ENCODE measurements at regions not wholly inside any gene's neighbourhood (a gene's known extent, or its start where the extent isn't known, plus 50 kb on each side); places are given as distances from the start of the nearest gene placed in this dataset.

DNA sequence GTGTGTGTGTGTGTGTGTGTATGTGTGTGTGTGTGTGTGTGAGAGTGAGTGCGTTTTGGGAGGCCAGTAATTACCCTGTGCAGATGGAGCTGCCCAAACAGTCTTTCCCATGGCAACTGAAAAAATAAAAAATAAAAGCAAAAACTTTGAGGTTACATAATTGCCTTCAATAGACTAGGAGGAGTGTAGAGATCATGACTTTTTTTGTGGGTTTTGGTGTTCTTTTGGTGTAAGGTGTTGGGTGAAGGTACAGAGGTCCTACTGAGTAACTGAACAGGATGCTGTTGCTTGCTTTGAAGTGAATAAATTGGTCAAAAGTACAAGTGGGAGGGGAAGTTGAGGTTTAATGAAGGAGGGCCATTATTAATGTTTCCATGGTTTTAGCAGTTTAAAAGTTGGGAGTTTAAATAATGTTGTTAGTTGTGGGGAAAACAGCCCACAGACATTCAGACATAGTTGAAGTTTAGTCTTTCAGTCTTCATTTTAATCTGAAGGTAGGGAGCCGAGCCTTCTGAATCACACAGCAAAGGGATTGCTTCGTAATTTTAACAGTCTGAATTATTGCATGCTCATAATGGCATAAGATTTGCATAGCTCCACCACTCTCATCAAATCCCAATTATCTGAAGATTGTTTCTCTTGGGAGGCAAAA is 251.4 kb downstream of the PRL start:
- H3K4me3 ChIP-seq (ENCODE audit: low read depth, low read length) = no peak overlapping the region

DNA sequence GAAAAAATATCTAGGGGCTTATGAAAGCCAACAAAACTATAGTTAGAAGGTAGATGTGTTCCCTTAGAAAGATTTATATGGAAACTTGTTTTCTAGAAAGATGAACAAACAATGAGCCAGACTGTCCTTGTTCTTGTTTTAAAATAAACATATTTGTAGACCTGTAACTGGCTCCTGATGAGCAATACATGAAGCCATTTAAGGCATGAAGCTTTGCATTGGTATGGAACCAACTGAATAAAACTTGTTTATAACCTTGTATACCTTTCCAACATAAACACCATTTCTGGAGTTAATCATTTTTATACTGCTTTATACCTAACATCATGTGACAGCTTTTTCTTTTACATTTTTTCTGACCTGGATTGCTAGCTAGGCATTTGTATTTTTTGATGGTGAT is 247.8 kb downstream of the PRL start:
- H3K4me3 ChIP-seq (ENCODE audit: low read depth, low read length) = no peak overlapping the region

DNA sequence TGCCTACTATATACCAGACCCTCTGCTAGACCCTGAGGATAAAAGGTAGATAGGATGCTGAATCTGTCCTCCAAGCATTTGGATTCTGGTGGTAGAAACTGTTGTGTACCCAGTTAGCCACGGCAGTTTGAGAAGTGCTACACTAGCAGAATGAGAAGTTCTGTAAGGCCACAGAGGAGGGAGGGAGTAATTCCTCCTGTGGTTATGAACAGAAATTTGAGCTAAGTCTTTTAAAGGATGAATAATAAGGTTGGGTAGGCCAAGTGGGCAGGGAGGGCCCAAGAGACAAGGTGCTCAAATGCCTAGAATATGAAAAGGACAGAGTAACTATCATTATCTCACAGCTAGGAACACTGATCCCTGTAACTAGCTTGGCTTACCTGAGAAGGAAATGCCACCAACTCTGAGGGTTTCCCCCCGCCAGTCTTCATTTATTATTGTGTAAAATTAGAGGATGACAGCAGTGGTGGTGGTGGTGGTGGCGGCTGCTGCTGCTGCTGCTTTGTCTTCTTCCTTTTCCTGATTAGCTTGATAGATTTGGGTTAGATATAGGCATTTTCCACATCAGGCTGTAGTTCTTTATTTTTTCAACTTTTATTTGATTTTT is 243.3 kb downstream of the PRL start:
- H3K4me3 ChIP-seq (ENCODE audit: low read depth, low read length) = no peak overlapping the region

DNA sequence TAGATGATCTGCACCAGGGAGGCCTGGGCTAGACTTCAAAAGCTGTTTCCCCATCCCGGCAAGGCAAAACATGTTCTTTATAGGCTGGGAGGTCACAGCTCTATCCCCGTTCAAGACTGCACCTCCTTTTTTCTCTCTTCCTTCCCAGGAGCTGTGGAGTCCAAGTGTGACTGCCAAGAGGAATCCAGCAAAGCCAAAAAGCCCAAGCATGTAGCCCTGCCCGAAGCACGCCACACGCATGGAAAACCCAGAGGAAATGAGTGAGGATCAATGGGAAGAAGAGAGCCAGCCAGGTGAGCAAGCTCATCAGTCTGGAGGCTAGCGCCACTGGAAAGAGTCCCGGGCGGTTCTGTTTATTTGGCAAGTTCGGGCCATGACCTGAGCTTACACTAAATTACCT is 240.4 kb downstream of the PRL start:
- no peak overlapping the region for H3K4me3 ChIP-seq (ENCODE audit: low read depth, low read length)

DNA sequence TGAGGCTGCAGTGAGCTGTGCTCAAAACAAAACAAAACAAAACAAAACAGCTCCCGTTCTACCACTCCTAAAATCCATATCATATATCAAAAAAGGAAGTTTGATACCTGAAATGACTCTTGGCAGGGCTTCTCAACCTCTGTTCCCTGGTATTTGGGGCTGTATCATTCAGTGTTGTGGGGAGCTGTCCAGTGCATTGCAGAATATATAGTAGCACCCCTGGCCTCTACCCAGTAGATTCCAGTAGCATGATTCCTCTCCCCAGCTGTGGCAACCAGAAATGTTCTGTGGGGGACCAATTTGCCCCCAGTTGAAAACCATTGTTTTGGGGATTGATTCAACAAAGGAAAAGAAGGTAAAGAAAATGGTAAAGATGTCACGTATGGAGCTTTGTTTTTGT is 238.9 kb downstream of the PRL start:
- no peak overlapping the region for H3K4me3 ChIP-seq (ENCODE audit: low read depth, low read length)

DNA sequence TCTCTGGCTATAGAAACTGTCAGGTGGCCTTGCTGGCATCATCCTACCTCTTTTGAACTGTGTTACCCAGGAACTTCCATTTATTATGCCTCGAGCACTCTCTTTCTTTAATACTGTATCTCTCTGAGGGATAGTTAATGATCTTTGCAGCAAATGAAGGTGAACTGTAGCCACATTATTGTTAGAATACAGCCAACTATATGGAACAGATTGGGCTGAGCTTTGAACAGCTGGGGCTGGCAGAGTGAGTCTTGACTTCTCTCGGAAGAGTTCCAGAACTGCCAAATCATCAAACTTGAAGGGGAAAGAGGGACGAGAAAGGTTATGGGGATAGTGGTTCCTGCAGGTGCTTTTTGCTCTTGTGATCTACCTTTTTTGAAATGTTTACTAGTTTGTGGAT is 237.7 kb downstream of the PRL start:
- no peak overlapping the region for H3K4me3 ChIP-seq (ENCODE audit: low read depth, low read length)

DNA sequence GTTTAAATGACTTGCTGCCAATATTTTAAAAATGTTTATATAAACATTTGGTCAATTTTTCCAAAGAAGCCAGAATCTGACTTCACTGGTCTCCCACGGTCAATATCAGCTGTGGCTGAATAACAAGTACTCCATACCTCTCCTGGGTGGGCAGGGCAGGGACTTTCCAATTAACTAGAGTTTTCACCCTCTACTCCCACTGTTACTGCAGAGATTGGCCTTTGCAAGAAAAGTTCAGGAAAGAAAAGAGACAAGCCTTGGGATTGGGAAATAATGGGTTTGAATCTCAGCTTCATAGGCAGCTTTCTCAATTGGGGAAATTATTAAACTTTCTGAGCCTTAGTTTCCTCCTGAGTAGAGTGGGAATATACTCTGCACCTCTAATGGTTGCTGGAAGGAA is 236.9 kb downstream of the PRL start:
- no peak overlapping the region for H3K4me3 ChIP-seq (ENCODE audit: low read depth, low read length)

DNA sequence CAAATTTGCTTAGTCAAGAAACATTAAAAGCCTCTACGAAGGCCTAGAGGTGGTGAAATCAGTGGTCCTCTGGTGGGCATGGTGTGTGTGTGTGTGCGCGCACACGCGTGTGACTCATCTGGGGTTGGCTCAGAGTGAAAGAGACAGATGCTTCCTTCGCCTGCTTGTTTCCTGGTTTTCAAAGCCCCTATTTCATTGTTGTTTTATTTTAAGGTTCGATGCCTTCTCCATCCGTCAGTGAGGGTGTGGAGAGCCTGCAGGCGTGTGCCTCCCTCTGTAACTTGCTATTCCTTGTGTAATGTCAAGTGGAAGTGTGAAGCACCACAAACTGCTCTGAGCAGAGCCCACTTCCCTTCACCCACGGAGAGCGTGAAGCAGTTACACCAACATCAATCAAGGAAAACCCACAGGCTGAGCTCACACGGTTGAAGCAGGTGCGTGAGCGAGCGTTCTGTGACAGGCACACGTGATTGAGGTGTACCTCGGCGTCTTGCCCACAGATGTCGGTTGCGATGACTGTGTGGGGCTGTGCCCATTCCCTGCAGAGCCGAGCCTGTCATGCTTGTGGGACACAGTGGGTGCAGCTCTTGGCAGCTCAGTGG is 233.9 kb downstream of the PRL start:
- H3K4me3 ChIP-seq (ENCODE audit: low read depth, low read length) = no peak overlapping the region

DNA sequence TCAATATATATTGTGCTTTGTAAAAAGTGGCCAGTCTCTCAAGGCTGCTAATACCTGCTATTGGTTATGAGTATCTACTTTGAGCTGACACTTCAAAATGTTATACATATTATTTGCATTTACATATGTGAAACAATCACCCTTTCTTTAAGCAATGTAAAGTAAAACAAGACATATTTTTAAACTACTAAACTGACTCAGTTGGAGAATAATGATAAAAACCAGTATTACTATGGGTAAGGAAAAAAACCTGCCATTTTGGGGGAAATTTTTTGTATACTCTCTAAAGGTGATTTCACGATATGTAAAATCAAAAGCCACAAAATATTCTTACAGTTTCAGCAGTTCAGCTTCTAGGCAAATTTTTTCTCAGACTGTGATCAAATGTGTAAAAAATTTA is 232.3 kb downstream of the PRL start:
- H3K4me3 ChIP-seq (ENCODE audit: low read depth, low read length) = no peak overlapping the region

DNA sequence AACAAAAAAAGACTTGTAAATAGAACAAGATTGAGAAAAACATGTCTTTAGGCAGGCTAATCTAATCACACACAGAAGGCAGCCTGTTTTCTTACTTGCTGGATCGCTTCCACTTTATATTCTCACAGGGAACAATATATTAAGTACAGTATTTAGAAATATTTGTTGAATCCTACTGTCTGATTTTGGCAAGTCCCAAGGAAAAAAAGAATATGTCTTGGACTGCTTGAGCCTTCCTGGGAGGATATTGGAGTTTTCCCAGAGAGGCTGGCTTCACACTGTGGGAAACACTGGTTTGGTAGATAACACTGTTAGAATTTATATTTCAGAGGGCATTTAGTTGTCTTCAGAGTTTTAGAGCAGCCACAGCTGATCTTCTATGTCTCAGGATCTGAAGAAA is 229.7 kb downstream of the PRL start:
- no peak overlapping the region for H3K4me3 ChIP-seq (ENCODE audit: low read depth, low read length)

DNA sequence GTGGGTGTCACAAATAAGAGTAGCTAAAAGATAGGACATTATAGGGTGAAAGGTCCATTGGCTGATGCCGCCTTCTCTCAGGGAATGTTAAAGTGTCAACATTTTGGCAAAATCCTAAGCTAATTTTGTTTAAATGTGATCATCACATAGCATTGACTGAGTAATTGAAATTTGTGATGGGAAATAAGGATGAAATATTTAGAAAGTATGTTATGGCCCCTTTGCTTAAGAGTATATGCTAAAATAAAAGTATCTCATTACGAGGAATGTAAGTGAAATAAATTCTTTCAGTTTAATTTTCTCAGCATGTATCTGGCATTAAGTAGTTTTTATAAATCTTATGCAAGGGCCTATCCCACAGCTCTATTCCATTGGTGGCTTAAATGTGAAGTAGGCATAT is 229.2 kb downstream of the PRL start:
- H3K4me3 ChIP-seq (ENCODE audit: low read depth, low read length) = no peak overlapping the region

DNA sequence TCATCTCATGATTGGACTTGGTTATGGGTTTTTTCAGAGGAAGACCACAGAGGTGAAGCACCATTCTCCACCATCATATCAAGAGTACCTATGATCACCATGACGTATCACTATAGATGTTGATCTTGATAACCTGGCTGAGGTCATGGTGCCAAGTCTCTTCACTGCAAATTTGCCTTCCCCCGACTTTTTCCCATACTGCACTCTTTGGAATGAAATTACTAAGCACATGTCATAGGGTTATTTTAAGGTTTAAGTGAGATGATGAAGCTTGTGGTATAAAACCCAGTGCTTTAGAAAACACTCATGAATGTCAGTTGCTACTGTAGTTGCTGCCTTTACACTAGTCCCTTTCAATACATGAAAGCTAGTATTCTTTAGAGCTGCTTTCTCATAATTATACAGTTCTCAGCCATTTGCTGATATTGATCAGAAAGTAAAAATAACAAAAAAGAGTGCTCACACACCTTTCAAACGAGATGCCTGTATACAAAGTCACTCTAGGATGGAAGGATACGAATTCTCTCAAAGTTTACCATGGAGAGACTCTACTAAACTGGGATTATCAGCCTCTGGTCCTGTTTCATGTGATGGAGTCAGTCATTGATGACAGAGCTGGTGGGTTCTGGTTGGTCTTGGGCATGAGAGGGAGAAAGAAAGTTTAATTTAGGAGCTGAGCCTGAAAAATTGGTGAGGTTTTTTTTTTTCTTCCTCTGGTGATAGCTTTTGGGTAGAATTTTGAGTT is 228.1 kb downstream of the PRL start:
- H3K4me3 ChIP-seq (ENCODE audit: low read depth, low read length) = no peak overlapping the region

DNA sequence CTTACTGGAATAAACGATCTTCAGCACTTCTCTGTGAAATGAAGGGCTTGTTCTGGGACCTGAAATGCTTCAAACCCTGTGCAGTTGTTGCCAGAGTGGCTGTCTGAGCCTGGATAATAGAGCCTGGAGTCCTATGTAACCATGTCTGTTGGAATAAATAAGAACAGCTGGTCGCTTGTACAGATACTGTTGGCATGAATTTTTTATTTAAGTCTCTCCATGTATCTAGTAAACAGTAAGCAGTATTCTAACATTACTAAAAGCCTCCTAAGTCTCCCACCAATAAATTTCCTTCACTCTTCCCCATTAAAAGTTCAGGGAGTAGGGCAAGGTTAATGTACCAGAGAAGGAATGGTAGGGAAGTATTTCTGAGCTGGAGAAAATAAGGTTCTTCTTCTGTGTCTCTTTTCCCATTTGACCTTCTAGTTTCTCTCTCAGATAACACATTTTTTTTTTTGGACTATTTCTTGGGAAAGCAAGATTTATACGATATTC is 227.5 kb downstream of the PRL start:
- H3K4me3 ChIP-seq (ENCODE audit: low read depth, low read length) = no peak overlapping the region

DNA sequence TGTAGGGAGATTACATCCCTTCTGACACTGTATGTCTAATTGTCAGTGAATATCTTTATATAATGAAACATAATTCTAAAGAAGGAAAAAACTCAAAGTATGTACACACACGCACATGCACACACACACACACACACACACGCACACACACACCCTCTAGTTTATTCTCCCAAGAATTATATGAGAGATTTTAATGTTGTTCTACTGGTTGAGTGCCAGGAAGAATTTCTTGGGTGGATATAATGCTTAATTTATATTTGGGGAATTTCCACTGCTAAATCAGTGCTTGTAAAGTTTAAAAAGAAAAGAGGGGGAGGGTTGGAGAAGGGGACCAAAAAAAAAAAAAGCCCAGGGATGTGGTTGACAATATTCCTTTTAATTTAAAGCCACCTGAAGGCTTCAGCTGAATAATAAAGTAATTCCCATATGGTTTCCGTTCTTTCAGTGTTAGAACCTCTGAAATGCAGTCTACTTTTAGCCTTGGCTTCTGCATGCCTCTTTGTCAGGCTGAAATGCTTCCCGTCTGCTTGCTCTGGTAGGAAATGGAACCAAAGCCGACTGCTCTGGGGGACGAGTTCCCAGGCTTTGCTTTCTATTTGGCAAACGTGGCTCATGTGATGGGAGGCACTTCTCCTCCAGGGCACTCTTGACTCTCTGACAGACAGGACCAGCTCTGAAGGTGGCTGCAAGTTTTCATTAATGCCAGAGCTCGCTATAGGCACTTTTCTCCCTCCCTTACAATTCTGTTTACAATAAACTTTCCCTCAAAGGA is 225.4 kb downstream of the PRL start:
- H3K4me3 ChIP-seq (ENCODE audit: low read depth, low read length) = no peak overlapping the region

DNA sequence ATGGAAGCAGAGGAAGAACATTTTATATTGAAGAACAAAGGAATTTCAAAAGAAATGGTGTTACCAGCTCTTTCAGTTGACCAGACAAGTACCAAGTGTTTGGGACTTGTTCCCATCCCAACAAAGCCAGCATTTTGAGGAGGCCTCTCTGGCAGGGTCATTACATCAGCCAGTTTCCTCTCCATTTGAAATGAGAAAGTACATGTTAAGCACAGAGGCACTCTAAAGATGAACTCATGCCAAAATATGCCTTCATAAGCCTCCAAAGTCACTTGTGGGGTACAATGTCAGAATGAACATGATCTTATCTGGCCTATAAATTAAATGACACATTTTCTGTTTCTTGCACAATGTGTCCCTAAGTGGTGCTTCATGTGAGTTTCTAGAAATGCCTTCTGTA is 223.9 kb downstream of the PRL start:
- no peak overlapping the region for H3K4me3 ChIP-seq (ENCODE audit: low read depth, low read length)

DNA sequence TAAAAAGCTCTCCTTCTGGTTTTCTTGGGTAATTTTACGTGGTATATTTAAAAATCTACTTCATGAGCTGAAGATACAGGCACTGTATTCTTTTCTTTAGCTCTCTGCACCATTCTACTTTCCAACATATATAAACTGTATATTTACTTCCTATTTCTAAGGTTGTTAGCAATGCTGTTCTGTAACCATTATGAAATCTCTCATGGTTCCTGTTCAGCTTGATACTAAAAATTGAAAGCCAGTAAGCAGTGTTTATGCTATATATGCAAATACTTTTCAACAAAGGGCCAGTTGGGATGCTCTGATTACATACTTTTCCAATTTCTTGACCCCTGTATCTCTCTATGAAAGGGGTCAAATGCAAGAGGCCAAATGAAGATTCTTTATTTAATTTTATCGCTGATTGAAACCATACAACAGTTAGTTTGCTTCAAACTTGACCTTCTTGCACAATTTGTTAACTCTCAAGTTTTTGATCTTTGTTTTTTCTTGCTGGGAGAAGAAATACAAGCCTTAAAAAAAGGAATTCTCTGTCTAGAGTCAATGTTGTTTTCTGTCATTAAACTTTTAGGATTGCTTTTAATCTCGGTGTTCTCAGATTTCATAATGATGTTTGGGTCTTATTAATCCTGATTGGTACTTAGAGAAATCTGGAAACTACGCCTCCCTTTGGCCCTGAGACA is 223.2 kb downstream of the PRL start:
- H3K4me3 ChIP-seq (ENCODE audit: low read depth, low read length) = no peak overlapping the region

DNA sequence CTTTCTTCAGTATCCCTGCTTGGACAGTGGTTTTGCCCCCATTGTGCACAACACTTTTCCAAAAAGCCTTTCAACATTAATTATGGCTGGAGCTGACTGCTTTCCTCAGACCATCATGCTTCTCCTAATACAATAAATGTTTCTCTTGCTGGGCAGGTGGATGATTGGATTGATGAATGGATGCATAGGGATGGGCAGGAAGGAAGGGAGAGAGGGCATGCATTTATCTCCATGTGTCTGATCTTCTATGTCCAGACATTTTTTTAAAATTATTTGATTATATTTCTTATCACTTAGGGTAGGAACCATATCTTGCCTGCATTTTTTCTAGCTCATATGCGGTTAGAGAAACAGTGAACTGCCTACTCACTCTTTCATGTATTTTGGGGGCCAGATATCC is 218.5 kb downstream of the PRL start:
- no peak overlapping the region for H3K4me3 ChIP-seq (ENCODE audit: low read depth, low read length)

DNA sequence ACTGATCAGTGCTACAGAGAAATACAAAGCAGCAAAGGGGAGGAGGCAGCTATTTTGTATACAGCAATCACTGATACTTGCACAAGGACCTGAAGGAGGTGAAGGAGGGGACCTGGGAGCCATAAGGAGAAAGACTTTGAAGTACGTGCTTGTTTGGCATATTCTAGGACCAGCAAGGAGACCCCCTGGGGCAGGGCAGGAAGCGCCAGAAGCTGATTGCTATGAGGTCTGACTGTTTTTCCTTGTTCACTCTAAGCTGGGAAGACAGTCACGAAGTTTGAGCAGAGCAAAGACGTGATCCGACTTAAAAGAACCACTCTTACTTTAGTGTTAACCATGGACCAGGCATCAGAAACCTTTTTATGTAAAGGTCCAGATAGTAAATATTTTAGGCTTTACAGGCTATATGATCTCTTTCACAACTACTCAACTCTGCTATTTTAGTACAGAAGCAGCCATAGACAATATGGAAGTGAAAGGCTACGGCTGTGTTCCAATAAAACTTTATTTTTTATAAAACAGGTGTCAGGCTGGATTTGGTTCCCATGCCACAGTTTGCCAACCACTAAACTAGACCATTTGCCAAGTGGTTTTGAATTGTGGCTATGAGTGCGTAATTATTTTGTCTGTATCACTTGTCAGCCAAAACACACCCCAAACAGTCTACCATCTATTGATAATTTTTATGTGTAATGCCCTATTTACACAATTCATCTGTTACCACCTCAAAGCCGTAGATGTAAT is 217.9 kb downstream of the PRL start:
- no peak overlapping the region for H3K4me3 ChIP-seq (ENCODE audit: low read depth, low read length)

DNA sequence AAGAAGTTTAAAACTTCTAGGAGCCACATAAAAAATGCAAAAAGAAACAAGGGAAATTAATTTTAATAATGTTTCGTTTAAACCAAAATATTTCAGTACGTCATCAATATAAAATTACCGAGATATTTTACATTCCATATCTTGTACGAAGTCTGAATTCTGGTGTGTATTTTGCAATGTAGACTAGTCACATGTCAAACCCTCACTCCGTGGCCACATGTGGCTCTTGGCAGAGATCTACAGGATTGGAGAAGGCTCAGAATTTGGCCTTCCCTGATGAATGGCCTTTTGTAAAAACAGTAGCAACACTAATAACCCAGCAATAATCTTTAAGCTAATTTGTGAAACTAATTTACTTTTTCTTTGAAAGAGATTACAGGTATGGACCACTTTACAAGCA is 217.1 kb downstream of the PRL start:
- H3K4me3 ChIP-seq (ENCODE audit: low read depth, low read length) = no peak overlapping the region

DNA sequence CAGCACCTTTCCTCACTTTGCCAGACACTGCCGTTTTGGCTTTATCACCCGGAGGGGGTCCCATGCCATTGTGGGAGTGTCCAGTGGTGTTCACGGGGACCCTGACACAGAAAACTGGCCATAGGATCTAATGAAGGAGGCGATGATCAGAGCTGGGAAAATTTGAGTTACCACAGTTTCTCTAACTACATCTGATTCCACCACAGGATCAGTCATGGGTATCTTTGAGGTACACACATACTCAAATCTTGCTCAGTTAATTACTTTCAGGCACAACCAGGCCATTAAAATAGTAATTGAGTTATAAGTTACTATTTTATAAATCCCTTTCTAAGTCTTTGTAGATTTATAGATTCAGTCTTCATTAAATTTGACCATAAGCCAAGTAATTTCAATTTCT is 215.1 kb downstream of the PRL start:
- no peak overlapping the region for H3K4me3 ChIP-seq (ENCODE audit: low read depth, low read length)
